PC-3 (cell line): ENCODE measurements at regions not wholly inside any gene's neighbourhood (a gene's known extent, or its start where the extent isn't known, plus 50 kb on each side); places are given as distances from the start of the nearest gene placed in this dataset.

Experiments used
- ATAC-seq: fragments of 200-7000 bp; cut with Tn5 transposase; 2 replicates; pipeline ENCODE4 v1.9.1; 2020; ENCODE audit warnings: mild to moderate bottlenecking, moderate library complexity
- BruUV-seq: library from RNA; stranded (reverse); fragments of 400-500 nt; replicated peaks from 2 replicates; lab custom pipeline; 2021; lab: Mats Ljungman, UMichigan
- CTCF ChIA-PET: fragments of 300-600 bp; sonication (Branson Sonifier 250); formaldehyde crosslinking; loops from one replicate; lab custom pipeline; 2022; ENCODE audit warnings: antibody characterized with exemption; lab: Charles Lee
- POLR2A ChIA-PET: fragments of 300-600 bp; sonication (Branson Sonifier 250); formaldehyde crosslinking; loops from one replicate; lab custom pipeline; 2022; ENCODE audit warnings: antibody characterized with exemption; ENCODE audit not compliant: unreplicated experiment; lab: Charles Lee
- DNase-seq: peaks from one replicate; pipeline ENCODE4 v3.0.0-alpha.2; 2015
- H2AFZ ChIP-seq: fragments of 300-600 bp; sonication (generic); 2 replicates; pipeline ENCODE4 v1.6.0; 2016; ENCODE audit warnings: antibody characterized with exemption, low read length
- H3F3A ChIP-seq: fragments of 300-600 bp; sonication (generic); one replicate; pipeline ENCODE4 v1.6.0; 2017; ENCODE audit warnings: antibody characterized with exemption, low read length, control low read depth, mild to moderate bottlenecking; ENCODE audit not compliant: unreplicated experiment
- H3K27ac ChIP-seq: fragments of 300-600 bp; sonication (generic); 2 replicates; pipeline ENCODE4 v1.5.1; 2016; ENCODE audit warnings: mild to moderate bottlenecking, low read length
- H3K27me3 ChIP-seq: fragments of 300-600 bp; sonication (generic); 2 replicates; pipeline ENCODE4 v1.6.1; 2016; ENCODE audit warnings: low read length, mixed read lengths
- H3K36me3 ChIP-seq: fragments of 300-600 bp; sonication (generic); 2 replicates; pipeline ENCODE4 v1.6.1; 2016; ENCODE audit warnings: low read depth, mixed run types, low read length, mixed read lengths
- H3K4me1 ChIP-seq: fragments of 300-600 bp; sonication (generic); 2 replicates; pipeline ENCODE4 v1.5.1; 2016; ENCODE audit warnings: low read length; ENCODE audit not compliant: insufficient read depth
- H3K4me2 ChIP-seq: fragments of 300-600 bp; sonication (generic); 2 replicates; pipeline ENCODE4 v1.6.0; 2016; ENCODE audit warnings: low read length
- H3K4me3 ChIP-seq: fragments of 300-600 bp; sonication (generic); 2 replicates; pipeline ENCODE4 v1.5.1; 2016; ENCODE audit warnings: mild to moderate bottlenecking, low read length, mixed read lengths
- H3K79me2 ChIP-seq: fragments of 300-600 bp; sonication (generic); 2 replicates; pipeline ENCODE4 v1.6.1; 2017; ENCODE audit warnings: low read length, mixed read lengths
- H3K9ac ChIP-seq: fragments of 300-600 bp; sonication (generic); 2 replicates; pipeline ENCODE4 v1.6.0; 2016; ENCODE audit warnings: mild to moderate bottlenecking, low read length
- H3K9me2 ChIP-seq: fragments of 300-600 bp; sonication (generic); replicated peaks from 2 replicates; pipeline ENCODE4 v1.6.1; 2016; ENCODE audit warnings: mixed run types, low read length, mixed read lengths
- H3K9me3 ChIP-seq: fragments of 300-600 bp; sonication (generic); 2 replicates; pipeline ENCODE4 v1.6.1; 2016; ENCODE audit warnings: low read length, mixed read lengths
- H4K20me1 ChIP-seq: fragments of 300-600 bp; sonication (generic); 2 replicates; pipeline ENCODE4 v1.6.1; 2016; ENCODE audit warnings: low read length, mixed read lengths
- CTCF ChIP-seq: fragments of 300-600 bp; sonication (generic); conservative IDR thresholded peaks from 2 replicates; pipeline ENCODE4 v1.5.1; 2017; ENCODE audit warnings: antibody characterized with exemption, low read depth, mild to moderate bottlenecking, low read length
- EZH2 ChIP-seq: fragments of 300-600 bp; sonication (generic); IDR thresholded peaks from one replicate; pipeline ENCODE4 v1.6.1; 2017; ENCODE audit warnings: antibody characterized with exemption, mild to moderate bottlenecking, low read length; ENCODE audit not compliant: unreplicated experiment
- EZH2phosphoT487 ChIP-seq: fragments of 300-600 bp; sonication (generic); IDR thresholded peaks from 2 replicates; pipeline ENCODE4 v1.6.1; 2018; ENCODE audit warnings: mild to moderate bottlenecking, antibody characterized with exemption, low read length, borderline replicate concordance
- intact Hi-C: fragments of 100-400 bp; cut with micrococcal nuclease; formaldehyde crosslinking; loops from 2 replicates; pipeline ENCODE4 v1.9.0; 2023

- Histone ChIP-seq H3K4me1 (no peaks in the 10 kb centered on the region), H3K4me3 (no peak overlapping the region), H3K36me3 (no peaks in the 10 kb centered on the region), H2AFZ (no peak overlapping the region), H3K9me3 (peaks cover 5% of the 10 kb centered on the region; the same call in 1 of the 2 replicates), H3K4me2 (no peak overlapping the region), H3K79me2 (no peaks in the 10 kb centered on the region), H3K9me2 (no peaks in the 10 kb centered on the region), H3K9ac (no peak overlapping the region), H3K27me3 (no peaks in the 10 kb centered on the region), H3F3A (no peaks in the 10 kb centered on the region), H3K27ac (no peak overlapping the region), H4K20me1 (no peaks in the 10 kb centered on the region)
- no TSS peak for BruUV-seq
- ChIA-PET CTCF (no interaction called here), POLR2A (no interaction called here)
- no peak for TF ChIP-seq EZH2
- TF ChIP-seq CTCF, result no peak
- ATAC-seq (no peak), DNase-seq (no peak)
- intact Hi-C loops, result no loop called here
Measured at GRCh38 chr14:87628129-87628528, 364.9 kb downstream of the GALC start.

GRCh38 chr14:87626266-87626665 lies 366.7 kb downstream of the GALC start:
- Histone ChIP-seq H3K9me3 (peaks cover 5% of the 10 kb centered on the region; the same call in 1 of the 2 replicates), H4K20me1 (no peaks in the 10 kb centered on the region), H3K9me2 (no peaks in the 10 kb centered on the region), H3K4me3 (no peak overlapping the region), H3K36me3 (no peaks in the 10 kb centered on the region), H3K4me1 (no peaks in the 10 kb centered on the region), H3K79me2 (no peaks in the 10 kb centered on the region), H3K9ac (no peak overlapping the region), H3K27me3 (no peaks in the 10 kb centered on the region), H2AFZ (no peak overlapping the region), H3K4me2 (no peak overlapping the region), H3F3A (no peaks in the 10 kb centered on the region), H3K27ac (no peak overlapping the region)
- ATAC-seq (no peak), DNase-seq (no peak)
- TF ChIP-seq CTCF (no peak), EZH2 (no peak), EZH2phosphoT487 (no peak)
- CTCF ChIA-PET, result no interaction called here
- intact Hi-C loops, result no loop called here
- POLR2A ChIA-PET, result no interaction called here
- no TSS peak for BruUV-seq

- intact Hi-C loops, result no loop called here
- no peaks in the 10 kb centered on the region for H3K27me3 ChIP-seq
- ChIA-PET POLR2A (no interaction called here), CTCF (no interaction called here)
- no peaks in the 10 kb centered on the region for H3K79me2 ChIP-seq
- DNase-seq (no peak), ATAC-seq (no peak)
- H3K4me1 ChIP-seq, result no peaks in the 10 kb centered on the region
- no peaks in the 10 kb centered on the region for H3K9me2 ChIP-seq
- no peaks in the 10 kb centered on the region for H3K36me3 ChIP-seq
- no peaks in the 10 kb centered on the region for H3F3A ChIP-seq
- no peak overlapping the region for H3K4me3 ChIP-seq
- no peak for TF ChIP-seq EZH2phosphoT487
- no peak for TF ChIP-seq EZH2
- TF ChIP-seq CTCF, result no peak
- H3K9ac ChIP-seq, result no peak overlapping the region
- H2AFZ ChIP-seq, result no peak overlapping the region
- peaks cover 11% of the 10 kb centered on the region; the same call in 1 of the 2 replicates for H3K9me3 ChIP-seq
- no peak overlapping the region for H3K27ac ChIP-seq
- BruUV-seq, result no TSS peak
- no peaks in the 10 kb centered on the region for H4K20me1 ChIP-seq
- no peak overlapping the region for H3K4me2 ChIP-seq
Measured at GRCh38 chr14:87623616-87624015, 369.4 kb downstream of the GALC start.
